Adrenal gland (tissue), 9 donors: ENCODE measurements at regions not wholly inside any gene's neighbourhood (a gene's known extent, or its start where the extent isn't known, plus 50 kb on each side); places are given as distances from the start of the nearest gene placed in this dataset.

Source experiments
- DNase-seq, 7 donors: peaks; one replicate each; pipeline ENCODE4 v3.0.0-alpha.2; 2019 to 2020
- H3K27ac ChIP-seq, 5 donors: fragments of 200-600 bp; sonication (generic) in 4 of 5; 1 replicate in 3 of 5; 2 replicates in 2 of 5; pipeline versions ENCODE4 v1.5.1 to v1.8.0; 2016 to 2020; ENCODE audit warnings: mild to moderate bottlenecking in 1 of 5
- H3K27me3 ChIP-seq: fragments of 200-600 bp; 2 replicates; pipeline ENCODE4 v1.8.0; 2021
- H3K36me3 ChIP-seq, 2 donors: fragments of 200-600 bp; replicated peaks in 1 of 2; 1 replicate in 1 of 2; 2 replicates in 1 of 2; pipeline versions ENCODE4 v1.5.1 to v1.8.0; 2018 to 2022
- H3K4me1 ChIP-seq, 2 donors: fragments of 200-600 bp; replicated peaks in 1 of 2; 1 replicate in 1 of 2; 2 replicates in 1 of 2; pipeline versions ENCODE4 v1.5.1 to v1.8.0; 2018 to 2021
- H3K4me3 ChIP-seq, 4 donors: fragments of 200-600 bp; sonication (generic) in 3 of 4; one replicate each; pipeline ENCODE4 v1.5.1; 2016 to 2018
- H3K9me3 ChIP-seq, 3 donors: fragments of 200-600 bp; sonication (generic) in 1 of 3; replicated peaks in 1 of 3; 1 replicate in 2 of 3; 2 replicates in 1 of 3; pipeline versions ENCODE4 v1.5.1 to v1.8.0; 2016 to 2021
- POLR2A ChIP-seq, 2 donors: fragments of 450-650 bp; IDR thresholded peaks; one replicate each; pipeline ENCODE4 v1.6.1; 2017; ENCODE audit warnings: antibody characterized with exemption in 2 of 2, mild to moderate bottlenecking in 2 of 2, moderate library complexity in 1 of 2
- WGBS, 4 donors: extraction: QIAGEN DNeasy Blood & Tissue Kit in 2 of 4; methylation state at CpG; one replicate each; pipeline versions ENCODE4 v1.1.5 to v1.1.7; 2013 to 2017; 5-methylcytosine and 5-hydroxymethylcytosine counted together
- intact Hi-C, 2 donors: fragments of 100-400 bp; cut with DNase I; formaldehyde crosslinking; loops; one replicate each; pipeline versions ENCODE4 v1.14.1 to v1.15.0; 2022 to 2023
- TF ChIP-seq, protein P1 (sequence below), 6 experiments: fragments of 450-650 bp in 4 of 6; fragments of 200-600 bp in 2 of 6; sonication (generic) in 1 of 6; IDR thresholded peaks; 1 replicate in 5 of 6; 2 replicates in 1 of 6; pipeline versions ENCODE4 v1.5.1 to v1.8.0; 2016 to 2021; ENCODE audit warnings: antibody characterized with exemption in 6 of 6, mild to moderate bottlenecking in 2 of 6, moderate library complexity in 1 of 6
- donor health status: healthy with polysubstance abuse.
- donor health status: Bipolar disorder and iron deficiency.
- donor health status: DM: yes; HTN: yes; CAD: no.
- donor health status: DM: no; HTN: no; CAD: no.
- donor health status: DM: no; HTN: no; CAD: no.

DNA sequence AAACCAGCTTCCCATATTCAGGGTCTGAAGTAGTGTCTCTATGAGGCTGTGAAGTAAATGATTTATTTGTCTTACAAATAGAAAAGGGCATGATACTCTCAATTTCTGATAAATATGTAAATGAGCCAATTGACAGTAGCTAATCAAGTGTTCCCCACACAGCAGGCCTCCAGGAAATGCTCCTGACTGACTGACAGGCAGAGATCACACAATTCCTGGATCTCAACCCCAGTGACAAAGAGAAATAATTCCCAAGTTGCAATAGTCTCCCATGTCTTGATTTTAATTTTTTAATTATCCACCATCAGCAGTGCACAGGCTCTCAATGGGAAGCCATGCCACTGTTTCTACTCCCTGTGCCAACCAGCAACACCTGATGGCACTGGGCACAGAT, 390.4 kb downstream of the SOX11 start:
- intact Hi-C loops, result no loop called here
- TF ChIP-seq POLR2A (IDR thresholded peaks at IDR 0.05), result no peak
- TF ChIP-seq, protein P1, sequence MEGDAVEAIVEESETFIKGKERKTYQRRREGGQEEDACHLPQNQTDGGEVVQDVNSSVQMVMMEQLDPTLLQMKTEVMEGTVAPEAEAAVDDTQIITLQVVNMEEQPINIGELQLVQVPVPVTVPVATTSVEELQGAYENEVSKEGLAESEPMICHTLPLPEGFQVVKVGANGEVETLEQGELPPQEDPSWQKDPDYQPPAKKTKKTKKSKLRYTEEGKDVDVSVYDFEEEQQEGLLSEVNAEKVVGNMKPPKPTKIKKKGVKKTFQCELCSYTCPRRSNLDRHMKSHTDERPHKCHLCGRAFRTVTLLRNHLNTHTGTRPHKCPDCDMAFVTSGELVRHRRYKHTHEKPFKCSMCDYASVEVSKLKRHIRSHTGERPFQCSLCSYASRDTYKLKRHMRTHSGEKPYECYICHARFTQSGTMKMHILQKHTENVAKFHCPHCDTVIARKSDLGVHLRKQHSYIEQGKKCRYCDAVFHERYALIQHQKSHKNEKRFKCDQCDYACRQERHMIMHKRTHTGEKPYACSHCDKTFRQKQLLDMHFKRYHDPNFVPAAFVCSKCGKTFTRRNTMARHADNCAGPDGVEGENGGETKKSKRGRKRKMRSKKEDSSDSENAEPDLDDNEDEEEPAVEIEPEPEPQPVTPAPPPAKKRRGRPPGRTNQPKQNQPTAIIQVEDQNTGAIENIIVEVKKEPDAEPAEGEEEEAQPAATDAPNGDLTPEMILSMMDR (IDR thresholded peaks at IDR 0.05), result no peak
- DNase-seq, result no peak
- Histone ChIP-seq H3K9me3 (no peaks in the 10 kb centered on the region), H3K4me1 (no peaks in the 10 kb centered on the region), H3K27me3 (no peaks in the 10 kb centered on the region), H3K4me3 (no peak overlapping the region), H3K36me3 (no peaks in the 10 kb centered on the region), H3K27ac (no peak overlapping the region)

DNA sequence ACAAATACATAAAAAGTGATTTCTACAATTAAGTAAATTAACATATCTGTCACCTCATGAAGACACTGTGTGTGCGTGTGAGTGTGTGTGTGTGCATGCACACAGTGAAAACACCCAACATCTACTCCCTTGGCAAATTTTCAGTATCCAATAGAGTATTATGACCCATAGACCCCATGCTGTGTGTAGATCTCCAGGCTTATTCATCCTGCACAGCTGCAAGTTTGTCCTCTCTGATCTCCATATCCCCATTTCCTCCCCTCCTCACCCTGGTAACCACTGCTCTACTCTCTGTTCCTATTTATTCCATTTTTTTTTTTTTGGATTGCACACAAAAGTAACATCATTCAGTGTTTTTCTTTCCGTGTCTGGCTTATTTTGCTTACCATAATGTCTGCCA, 391.0 kb downstream of the SOX11 start:
- 63 to 78% (median 73%) methylated on average over 2 of the region's 2 CpGs for WGBS, 4 donors
- H3K9me3 ChIP-seq, result no peaks in the 10 kb centered on the region
- no peak for DNase-seq
- TF ChIP-seq, protein P1 (IDR thresholded peaks at IDR 0.05), result no peak
- TF ChIP-seq POLR2A (IDR thresholded peaks at IDR 0.05), result no peak
- H3K4me3 ChIP-seq, result no peak overlapping the region
- intact Hi-C loops, result no loop called here
- no peaks in the 10 kb centered on the region for H3K36me3 ChIP-seq
- no peaks in the 10 kb centered on the region for H3K27me3 ChIP-seq
- no peak overlapping the region for H3K27ac ChIP-seq
- H3K4me1 ChIP-seq, result no peaks in the 10 kb centered on the region

DNA sequence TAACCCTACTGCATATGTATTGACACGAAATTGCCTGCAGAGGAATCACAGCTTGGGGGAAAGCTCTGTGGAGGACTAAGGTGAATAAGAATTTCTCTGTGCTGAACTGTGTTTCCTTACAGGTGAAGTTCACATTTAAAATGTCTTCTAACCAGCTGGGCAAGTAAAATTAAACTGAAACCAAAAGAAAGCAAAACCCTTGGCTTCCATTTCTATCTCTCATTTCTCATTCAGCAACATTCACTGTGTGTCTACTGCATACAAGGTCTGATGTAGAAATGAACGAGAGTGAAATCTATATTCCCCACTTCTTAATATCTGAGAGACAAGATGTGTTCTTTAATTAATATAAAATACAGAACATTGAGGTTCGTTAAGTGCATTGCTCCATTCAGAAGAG, 397.3 kb downstream of the SOX11 start:
- intact Hi-C loops, result no loop called here
- H3K4me1 ChIP-seq, result no peaks in the 10 kb centered on the region
- WGBS, 4 donors, result 48 to 63% (median 55%) methylated on average over 3 of the region's 3 CpGs
- no peak overlapping the region for H3K27ac ChIP-seq
- no peaks in the 10 kb centered on the region for H3K36me3 ChIP-seq
- no peaks in the 10 kb centered on the region for H3K27me3 ChIP-seq
- H3K4me3 ChIP-seq, result no peak overlapping the region
- no peaks in the 10 kb centered on the region for H3K9me3 ChIP-seq
- DNase-seq, result no peak
- TF ChIP-seq, protein P1 (IDR thresholded peaks at IDR 0.05), result no peak
- TF ChIP-seq POLR2A (IDR thresholded peaks at IDR 0.05), result no peak

DNA sequence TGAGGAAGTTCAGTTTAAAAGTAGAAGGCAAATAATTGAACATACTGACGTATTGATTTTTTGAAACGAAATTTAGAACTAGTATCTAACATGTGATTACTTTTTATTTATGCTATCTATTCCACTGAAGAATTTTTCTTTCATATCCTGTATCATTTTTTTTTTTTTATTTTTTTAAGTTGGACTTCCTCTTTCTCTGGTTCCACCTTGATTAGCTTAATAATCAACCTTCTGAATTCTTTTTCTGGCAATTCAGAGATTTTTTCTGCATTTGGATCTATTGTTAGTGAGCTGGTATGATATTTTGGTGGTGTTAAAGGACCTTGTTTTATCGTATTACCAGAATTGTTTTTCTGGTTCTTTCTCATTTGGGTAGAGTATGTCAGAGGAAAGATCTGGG, 411.2 kb downstream of the SOX11 start:
- WGBS, 4 donors, result 81 to 90% (median 84%) methylated on average over 3 of the region's 3 CpGs
- no peaks in the 10 kb centered on the region for H3K27me3 ChIP-seq
- DNase-seq, result no peak
- no peak overlapping the region for H3K27ac ChIP-seq
- intact Hi-C loops, result no loop called here
- no peaks in the 10 kb centered on the region for H3K9me3 ChIP-seq
- no peak overlapping the region for H3K4me3 ChIP-seq
- TF ChIP-seq, protein P1 (IDR thresholded peaks at IDR 0.05), result no peak
- no peak for TF ChIP-seq POLR2A (IDR thresholded peaks at IDR 0.05)
- H3K4me1 ChIP-seq, result no peaks in the 10 kb centered on the region
- no peaks in the 10 kb centered on the region for H3K36me3 ChIP-seq
